ENCODE measurements at regions not wholly inside any gene's neighbourhood (a gene's known extent, or its start where the extent isn't known, plus 50 kb on each side); places are given as distances from the start of the nearest gene placed in this dataset.

GRCh38 chr10:28812384-28813372 is 135.4 kb downstream of the BAMBI start:
- ATAC-seq (no peak), DNase-seq (ENCODE audit: low read depth, low spot score) (no peak)
- Histone ChIP-seq H3K36me3 (ENCODE audit: control insufficient read depth in 1 of 2, insufficient read depth in 2 of 2, low read length in 2 of 2) (no peaks in the 10 kb centered on the region), H3K9me2 (ENCODE audit: insufficient read depth) (no peaks in the 10 kb centered on the region), H3K27me3 (ENCODE audit: insufficient read depth, low read length) (no peaks in the 10 kb centered on the region), H3K4me1 (ENCODE audit: control insufficient read depth in 1 of 2, insufficient read depth in 2 of 2, low read length in 2 of 2) (no peaks in the 10 kb centered on the region), H3K27ac (ENCODE audit: low read depth, low read length) (no peak overlapping the region), H2AFZ (ENCODE audit: low read depth, low read length, poor library complexity, severe bottlenecking) (no peak overlapping the region), H3K9ac (ENCODE audit: low read length) (no peak overlapping the region), H4K20me1 (ENCODE audit: insufficient read depth) (no peaks in the 10 kb centered on the region), H3K9me3 (ENCODE audit: control insufficient read depth in 1 of 2, insufficient read depth in 1 of 2, low read depth in 1 of 2, low read length in 2 of 2) (no peaks in the 10 kb centered on the region), H3K79me2 (ENCODE audit: insufficient read depth, low read length) (no peaks in the 10 kb centered on the region), H3K4me2 (ENCODE audit: low read length) (no peak overlapping the region), H3K4me3 (replicated peaks in 1 of 2; ENCODE audit: low read depth in 1 of 2, low read length in 2 of 2) (no peak overlapping the region)
- no TSS peak for BruUV-seq (replicated peaks)
- RAD21 ChIA-PET (ENCODE audit: low non-redundant PET in 1 of 2, low total read pairs in 2 of 2, uncharacterized antibody in 2 of 2, unreplicated experiment in 2 of 2), result no interaction called here
- no peak for TF ChIP-seq ZFX (IDR thresholded peaks at IDR 0.05)
- no peak for TF ChIP-seq ZBTB33 (IDR thresholded peaks at IDR 0.05; ENCODE audit: extremely low read depth, insufficient replicate concordance, low read length)
- TF ChIP-seq RAD21 (IDR thresholded peaks at IDR 0.05; ENCODE audit: low read depth), result no peak
- TF ChIP-seq POLR2AphosphoS5 (IDR thresholded peaks at IDR 0.05; ENCODE audit: low read depth, low read length), result no peak
- TF ChIP-seq EGR1 (IDR thresholded peaks at IDR 0.05; ENCODE audit: low read depth), result no peak
- TF ChIP-seq CEBPB (IDR thresholded peaks at IDR 0.05; ENCODE audit: low read depth), result no peak
- TF ChIP-seq YY1 (IDR thresholded peaks at IDR 0.05; ENCODE audit: extremely low read depth, insufficient replicate concordance, low read depth, low read length), result no peak
- no peak for TF ChIP-seq ZNF274 (IDR thresholded peaks at IDR 0.05; ENCODE audit: low read depth, low read length)
- TF ChIP-seq SP1 (IDR thresholded peaks at IDR 0.05; ENCODE audit: low read depth), result no peak
- no peak for TF ChIP-seq JUND (IDR thresholded peaks at IDR 0.05)
- TF ChIP-seq EZH2phosphoT487 (IDR thresholded peaks at IDR 0.05; ENCODE audit: borderline replicate concordance), result no peak
- CTCF ChIA-PET, result no interaction called here
- intact Hi-C loops (cut with micrococcal nuclease), result no loop called here
- POLR2A ChIA-PET, result no interaction called here

All from HCT116 (cell line).